ENCODE measurements at regions not wholly inside any gene's neighbourhood (a gene's known extent, or its start where the extent isn't known, plus 50 kb on each side); places are given as distances from the start of the nearest gene placed in this dataset.
A peak's percentile ranks its signal among the peaks of the same experiment; 100 is the strongest.

DNA sequence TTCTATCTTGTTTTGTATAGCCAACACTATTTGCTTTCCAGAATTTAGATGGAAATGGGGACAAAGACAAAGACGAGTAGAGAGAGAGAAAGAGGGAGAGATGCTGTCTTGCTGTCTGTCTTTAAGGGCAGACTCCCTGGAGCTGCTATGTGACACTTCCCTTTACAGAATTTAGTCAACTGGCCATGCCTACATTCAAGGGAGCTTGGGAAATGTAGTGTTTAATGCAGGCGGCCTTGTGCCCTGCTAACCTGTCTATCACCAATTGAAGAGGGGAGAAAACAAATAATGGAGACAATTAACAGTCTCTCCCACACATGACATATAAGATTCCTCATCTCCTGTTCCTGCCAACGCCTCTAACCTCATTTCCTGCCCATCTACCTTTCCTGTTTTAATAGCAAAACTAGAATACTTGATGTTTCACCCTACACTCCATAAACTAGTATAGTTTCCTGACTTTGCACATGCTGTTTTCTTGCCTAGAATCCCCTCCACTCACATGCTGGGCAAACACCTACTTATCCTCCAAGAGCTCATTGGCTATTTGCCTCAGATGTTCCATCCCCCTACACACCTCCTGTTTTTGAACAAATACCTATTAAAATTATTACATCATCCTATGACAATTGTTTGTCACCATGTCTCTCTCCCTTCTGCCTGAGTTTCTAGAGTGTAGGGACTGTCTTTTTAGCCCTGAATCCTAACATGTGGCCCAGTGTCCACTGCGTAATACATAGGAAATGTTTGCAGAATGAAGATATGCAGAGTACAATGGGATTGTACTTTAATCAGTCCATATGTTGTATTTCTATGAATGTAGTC lies 117.2 kb downstream of the SLC25A24 start:
- DNase-seq (ENCODE audit: low read depth in 2 of 2), result no peak

- DNase-seq (ENCODE audit: low read depth in 2 of 2), result no peak
These were observed 117.0 kb upstream of the VAV3 start for GRCh38 chr1:108082001-108082400.

DNA sequence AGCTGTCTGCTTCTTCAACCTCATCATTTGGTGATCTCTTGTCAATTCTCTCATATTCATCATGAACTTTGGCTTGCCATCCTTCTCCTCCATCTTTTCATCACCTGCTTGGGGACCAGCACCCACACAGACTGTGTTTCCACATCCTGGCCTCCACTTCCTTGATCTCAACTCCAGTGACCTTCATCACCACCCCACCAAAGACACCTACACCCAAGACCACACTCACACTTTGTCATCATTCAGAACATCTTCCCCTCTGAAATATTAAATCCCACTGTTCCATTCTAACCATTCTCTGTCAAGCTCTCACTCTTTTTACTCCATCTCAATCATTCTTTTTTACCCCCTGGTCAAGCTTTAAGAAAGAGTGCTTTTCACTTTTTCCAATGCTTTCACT lies 115.5 kb upstream of the VAV3 start:
- DNase-seq (ENCODE audit: low read depth in 2 of 2), result peak in 1 of 2 experiments; percentile 16

GRCh38 chr1:108079440-108080025 lies 114.6 kb upstream of the VAV3 start:
- DNase-seq (ENCODE audit: low read depth in 2 of 2), result peak; percentile 5 to 18

DNA sequence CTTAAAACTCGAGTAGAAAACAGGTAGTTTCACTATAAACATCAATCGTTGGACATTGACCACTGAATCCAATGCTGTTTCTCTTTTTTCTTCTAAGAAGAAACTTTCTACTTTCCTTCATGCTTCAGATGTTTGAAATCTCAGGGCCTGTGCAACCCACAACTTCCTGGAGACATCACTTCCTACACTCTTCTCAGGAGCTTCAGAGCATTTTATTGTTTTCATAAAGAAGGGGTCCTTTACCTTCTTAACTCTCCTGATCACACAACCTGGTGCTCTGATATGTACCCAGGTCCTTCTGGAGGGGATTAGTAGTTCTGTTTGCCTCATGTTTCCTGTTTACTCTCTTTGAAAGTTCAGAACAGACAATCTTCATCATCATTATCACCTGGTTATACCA lies 113.0 kb upstream of the VAV3 start:
- no peak for DNase-seq (ENCODE audit: low read depth in 2 of 2)

DNA sequence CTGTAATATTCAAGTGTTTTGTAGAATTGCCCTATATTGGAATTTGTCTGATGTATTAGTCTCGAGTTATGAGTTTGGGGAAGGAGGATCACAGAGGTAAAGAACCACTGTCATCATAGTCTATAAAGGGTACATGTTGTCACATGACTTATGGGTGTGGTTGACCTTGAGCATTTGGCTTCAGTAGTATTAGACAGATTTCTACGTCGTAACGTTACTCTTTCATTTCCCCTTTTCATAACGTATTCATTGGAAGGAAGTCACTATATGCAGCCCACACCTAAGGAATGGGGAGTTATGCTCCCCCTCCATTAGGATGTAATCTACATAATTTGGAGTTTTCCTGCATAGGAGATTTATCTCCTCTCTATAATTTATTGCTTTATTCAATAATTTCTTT lies 110.1 kb upstream of the VAV3 start:
- no peak for DNase-seq (ENCODE audit: low read depth in 2 of 2)

- DNase-seq (ENCODE audit: low read depth in 2 of 2), result no peak
These were observed 107.8 kb upstream of the VAV3 start for GRCh38 chr1:108072776-108073175.

DNA sequence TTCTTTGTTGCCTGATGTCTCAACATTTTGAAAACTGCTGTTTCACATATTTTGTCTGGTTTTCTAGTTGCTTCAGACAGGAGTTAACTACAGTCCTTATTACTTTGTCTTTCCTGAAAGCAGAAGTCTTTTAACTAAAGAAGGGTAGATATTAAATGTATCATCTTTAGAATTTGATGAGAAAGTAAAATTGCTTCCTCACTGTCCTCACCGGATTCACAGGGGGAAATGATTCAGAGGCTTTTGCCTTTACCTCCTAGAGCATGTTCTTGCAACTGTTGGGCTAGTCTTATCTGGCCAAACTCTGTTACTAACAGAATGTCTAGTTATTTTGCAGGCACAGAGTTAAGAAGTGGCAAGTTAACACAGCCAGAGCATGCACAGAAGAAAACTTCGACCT lies 107.2 kb upstream of the VAV3 start:
- no peak for DNase-seq (ENCODE audit: low read depth in 2 of 2)

- no peak for DNase-seq (ENCODE audit: low read depth in 2 of 2)
These were observed 106.6 kb upstream of the VAV3 start for GRCh38 chr1:108071601-108072000.

DNA sequence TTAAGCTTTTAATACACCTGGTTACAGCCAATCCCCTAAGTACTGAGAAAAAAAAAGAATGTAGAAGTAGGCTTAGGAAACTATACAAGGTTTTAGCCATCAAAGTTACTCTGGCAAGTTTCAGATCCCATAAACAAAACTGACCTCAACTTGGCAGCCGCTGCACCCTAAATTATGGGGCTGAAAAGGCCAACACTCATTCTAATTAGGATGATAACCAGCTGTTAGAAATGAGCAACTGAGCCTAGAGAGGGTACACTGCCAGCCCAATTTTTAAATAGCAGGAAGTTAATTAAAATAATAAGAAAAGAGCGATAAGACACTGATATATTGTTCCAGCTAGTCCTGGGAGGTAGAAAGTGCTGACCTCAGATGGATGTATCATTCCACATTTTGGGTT lies 105.7 kb upstream of the VAV3 start:
- no peak for DNase-seq (ENCODE audit: low read depth in 2 of 2)

DNA sequence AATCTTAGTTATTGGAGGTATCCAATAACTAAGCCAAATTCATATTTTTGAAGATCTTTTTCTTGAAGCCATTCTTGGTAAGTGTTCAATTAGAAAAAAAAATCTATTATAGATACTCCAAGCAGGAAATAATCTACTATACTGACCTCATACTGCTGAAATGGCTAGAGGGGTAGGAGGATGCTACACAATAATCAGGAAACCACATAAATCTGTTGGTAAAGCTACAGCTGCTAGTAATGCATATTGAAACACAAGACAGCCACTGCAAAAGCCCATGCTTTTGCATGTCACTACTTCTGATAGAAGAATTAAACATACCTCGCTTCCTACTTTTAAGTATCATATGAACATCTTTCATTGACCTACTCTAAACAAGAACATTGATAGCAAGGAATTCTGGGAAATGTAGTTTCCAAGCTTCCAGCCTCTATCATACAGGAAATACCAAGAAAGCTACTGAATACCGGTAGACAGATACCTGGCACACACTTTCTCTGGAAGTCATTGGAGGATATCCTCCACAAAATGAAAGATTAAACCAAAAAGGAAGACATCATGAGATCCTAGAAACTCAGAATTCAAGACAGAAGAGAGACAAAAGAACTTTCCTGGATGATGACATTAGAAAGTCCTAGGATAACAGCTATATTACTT lies 103.0 kb upstream of the VAV3 start:
- no peak for DNase-seq (ENCODE audit: low read depth in 2 of 2)

GRCh38 chr1:108066808-108067207 lies 101.8 kb upstream of the VAV3 start:
- DNase-seq (ENCODE audit: low read depth in 2 of 2), result no peak

- DNase-seq (ENCODE audit: low read depth in 2 of 2), result no peak
These were observed 99.3 kb upstream of the VAV3 start for GRCh38 chr1:108064255-108064654.

DNA sequence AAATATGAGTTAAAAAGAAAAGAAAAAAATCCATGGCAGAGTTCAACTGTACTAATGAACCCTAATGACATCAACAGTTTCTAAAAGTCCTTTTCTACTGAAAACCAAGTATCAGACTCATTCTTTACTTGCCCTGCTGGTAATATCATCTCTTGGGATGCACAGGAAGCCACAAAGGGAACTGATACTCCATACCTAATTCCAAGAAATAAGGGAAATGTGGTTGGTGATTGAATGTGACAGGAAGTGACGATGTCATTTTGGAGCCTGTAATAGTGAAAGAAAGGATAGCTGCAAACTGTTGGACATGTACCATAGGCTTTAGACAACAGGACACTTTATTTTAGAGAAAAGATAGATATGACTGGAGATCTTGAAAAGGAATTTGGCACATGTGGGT lies 98.7 kb upstream of the VAV3 start:
- DNase-seq (ENCODE audit: low read depth in 2 of 2), result no peak

DNA sequence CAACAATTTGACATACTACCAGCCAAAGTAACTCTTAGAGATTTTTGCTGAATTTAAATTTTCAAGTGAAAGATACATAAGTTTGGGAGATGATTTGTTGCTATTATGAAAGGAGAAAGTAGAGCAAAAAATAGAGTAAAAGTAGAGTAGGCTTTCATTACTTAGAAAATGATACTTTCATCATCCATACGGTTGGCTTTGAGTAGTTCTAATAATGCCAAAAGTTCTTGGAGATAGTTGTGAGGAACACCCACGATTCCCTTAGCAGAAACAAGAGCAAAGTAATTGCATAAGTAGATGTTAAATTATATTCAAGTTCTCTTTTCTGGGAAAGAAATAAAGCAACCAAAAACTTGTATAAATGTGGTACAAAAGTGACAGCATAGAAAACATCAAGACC lies 95.0 kb upstream of the VAV3 start:
- DNase-seq (ENCODE audit: low read depth in 2 of 2), result no peak

DNA sequence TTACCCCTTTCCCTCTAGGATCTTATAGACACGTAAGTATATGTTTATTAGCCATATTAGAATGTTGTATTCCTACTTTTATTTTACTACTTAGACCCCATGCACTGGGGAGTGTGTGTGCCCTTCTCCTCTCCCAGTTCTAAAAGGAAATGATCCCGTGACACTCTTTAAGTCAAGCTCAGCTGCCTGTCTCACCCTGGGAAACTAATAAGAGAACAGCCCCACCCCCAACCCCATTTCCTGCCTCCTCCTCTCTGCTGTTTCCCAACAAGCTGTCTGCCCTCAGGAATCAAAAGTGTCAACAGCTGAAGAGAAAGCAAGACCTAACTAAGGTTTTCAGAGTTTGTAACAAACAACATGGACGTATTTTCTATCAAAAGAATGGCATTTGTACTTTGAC lies 92.6 kb upstream of the VAV3 start:
- DNase-seq (ENCODE audit: low read depth in 2 of 2), result no peak

DNA sequence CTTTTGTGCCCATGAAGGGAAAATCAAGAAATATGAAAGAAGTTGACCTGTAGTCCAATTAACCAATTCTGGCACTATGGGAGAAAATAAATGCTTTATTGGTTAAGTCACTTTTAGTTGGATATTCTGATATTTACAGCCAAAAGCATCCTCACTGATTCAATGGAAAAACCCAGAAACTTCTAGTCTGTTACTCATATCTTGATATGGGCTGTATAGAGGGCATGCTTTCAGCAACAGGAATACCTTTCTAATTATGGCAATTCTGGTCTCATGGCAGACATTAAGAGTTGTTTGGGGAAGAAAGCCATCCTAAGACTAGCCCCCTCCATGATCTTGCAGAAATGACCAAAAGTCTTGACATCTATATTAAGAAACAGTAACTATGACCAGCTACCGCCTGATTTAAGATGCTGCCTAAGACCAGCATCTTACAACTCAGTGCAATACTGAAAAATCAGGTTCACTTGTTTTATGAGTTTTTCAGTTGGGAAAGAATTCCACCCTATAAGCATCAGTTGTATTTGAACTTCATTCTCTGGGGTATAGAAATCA lies 91.5 kb upstream of the VAV3 start:
- DNase-seq (ENCODE audit: low read depth in 2 of 2), result no peak

DNA sequence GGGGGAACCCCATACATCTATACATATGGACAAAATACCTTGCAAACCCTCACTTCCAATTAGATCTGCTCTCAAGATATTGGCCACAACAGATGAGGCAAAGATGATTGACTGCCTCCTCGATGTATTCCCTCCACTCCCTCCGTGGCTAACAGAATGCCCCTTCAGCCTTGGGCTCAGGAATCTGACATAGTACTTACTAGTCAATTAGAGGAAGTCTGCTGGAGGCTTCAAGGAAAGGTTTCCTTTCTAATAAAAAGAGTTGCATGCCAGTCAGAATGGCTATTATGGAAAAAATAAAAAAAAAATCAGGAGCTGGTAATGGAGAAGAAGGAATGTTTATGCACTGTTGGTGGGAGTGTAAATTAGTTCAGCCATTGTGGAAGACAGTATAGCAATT lies 90.4 kb upstream of the VAV3 start:
- DNase-seq (ENCODE audit: low read depth in 2 of 2), result no peak

GRCh38 chr1:108054396-108054795 lies 89.4 kb upstream of the VAV3 start:
- DNase-seq (ENCODE audit: low read depth in 2 of 2), result no peak

- no peak for DNase-seq (ENCODE audit: low read depth in 2 of 2)
These were observed 88.5 kb upstream of the VAV3 start for GRCh38 chr1:108053270-108054013.

DNA sequence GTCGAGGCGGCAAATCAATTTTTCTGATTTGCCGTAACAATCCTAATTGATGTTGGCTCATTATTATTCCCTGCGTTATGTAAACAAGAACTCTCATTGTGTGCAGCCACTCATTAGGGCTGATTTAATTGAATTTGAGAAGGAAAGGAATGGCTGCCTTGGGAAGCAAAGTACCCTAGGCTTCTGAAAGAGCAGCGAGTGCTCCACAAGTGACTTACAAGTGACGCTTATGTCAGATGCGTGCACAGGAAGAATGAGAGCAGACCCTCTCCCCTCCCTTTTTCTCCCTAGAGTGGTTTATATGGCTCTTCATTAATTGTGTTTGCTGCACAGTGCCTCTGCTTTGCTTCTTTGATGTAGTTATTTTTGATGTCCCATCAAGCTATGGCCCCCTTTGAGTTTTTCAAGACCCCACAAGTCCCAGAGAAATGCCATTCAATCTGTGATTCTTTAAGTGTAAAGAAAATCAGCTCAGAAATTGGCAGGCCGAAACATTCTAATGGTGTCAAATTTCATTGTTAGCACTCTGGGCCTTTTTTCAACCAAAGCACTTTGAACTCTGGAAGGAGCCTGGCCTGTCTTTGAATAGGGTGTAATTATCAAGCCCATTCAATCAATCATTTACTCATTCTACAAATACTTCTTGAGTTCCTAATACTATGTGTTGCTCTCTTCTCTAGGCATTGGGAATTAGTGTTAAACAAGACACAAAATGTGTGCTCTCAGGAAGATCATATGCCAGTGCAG lies 86.8 kb upstream of the VAV3 start:
- no peak for DNase-seq (ENCODE audit: low read depth in 2 of 2)

Data from stimulated activated CD4-positive, alpha-beta T cell treated with anti-CD3 and anti-CD28 coated beads, Interleukin-12 subunit alpha, Interleukin-12 subunit beta, amount 100 ng/mL, for 24 hours (primary cell).